ENCODE measurements at regions not wholly inside any gene's neighbourhood (a gene's known extent, or its start where the extent isn't known, plus 50 kb on each side); places are given as distances from the start of the nearest gene placed in this dataset.

DNA sequence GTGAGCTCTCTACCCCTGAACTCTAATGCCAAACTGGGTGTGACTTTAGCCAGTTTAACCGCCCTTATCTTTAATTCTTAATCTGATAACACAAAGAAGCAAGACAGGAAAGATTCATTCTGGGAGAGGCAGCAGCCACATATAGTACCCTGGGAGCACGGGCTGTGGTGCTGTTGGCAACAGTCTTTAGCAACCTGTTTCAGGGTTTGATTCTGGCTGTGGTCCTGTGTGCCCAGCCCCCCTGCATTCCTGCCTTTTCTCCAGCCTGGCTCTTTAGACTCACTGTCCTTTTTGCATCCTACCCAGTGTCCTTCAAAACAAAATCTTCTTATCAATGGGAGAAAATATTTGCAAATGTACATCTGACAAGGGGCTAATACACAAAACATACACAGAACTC, 275.2 kb downstream of the GXYLT1 start:
- DNase-seq = no peak

DNA sequence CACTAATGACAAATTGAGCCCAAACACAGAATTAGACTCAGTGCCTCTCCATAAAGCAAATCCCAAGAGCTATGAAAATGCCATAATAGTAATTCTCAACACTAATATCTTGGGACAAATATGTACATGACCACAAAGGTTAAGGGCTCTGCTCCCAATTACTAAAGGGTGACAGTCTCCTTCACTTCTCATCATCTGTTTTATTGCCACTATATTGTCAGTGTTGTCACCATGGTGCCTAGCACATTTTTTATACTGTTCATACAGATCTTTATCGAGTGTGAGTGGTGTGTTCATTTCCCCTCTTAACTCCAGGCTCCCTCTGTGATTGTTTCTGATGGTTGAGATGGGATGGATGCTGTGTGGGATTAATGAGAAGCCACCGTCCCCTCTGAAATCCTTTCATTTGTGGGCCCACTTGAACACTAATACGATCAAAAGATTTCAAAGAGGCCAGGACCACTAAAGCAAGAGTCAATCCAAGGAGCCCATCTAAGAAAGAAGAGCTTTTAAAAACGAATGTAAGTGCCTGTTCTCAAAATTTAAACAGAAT, 277.7 kb downstream of the GXYLT1 start:
- no peak for DNase-seq

DNA sequence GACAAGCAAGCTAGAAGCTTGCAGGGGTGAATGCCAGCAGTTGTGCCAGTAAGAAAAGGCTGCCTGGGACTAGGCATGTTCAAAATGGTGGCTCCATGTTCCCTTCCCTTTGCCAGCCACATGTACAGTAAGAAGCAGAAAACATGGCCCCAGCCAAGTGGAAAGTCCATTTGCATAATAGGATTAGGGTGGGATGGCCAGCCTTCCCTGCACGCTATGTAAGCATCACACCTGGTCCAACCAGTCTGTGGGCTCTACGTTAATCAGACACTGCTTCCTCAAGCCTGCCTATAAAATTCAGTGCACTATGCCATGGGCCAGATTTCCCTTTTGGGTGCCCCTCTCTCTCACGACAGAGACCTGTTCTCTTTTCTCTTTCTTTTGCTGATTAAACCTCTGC, 288.4 kb downstream of the GXYLT1 start:
- DNase-seq = no peak

DNA sequence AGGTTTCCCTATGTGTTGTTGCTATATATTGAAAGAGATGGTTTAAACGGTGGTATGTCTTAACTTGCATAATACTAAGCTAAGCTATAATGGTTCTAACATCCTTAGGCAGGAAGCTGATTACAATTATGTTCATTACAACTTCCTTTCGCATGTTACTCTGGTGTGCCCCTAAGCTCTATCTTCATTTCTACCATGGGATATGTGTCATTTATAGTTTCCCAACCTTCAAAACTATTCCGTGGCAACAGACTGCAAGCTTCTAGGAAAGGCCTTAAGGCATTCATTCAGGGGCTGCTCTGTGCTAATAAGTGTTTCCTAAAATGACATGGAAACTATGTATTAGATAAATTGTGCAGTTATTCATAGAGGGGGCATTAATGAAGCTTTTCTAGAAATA, 294.6 kb downstream of the GXYLT1 start:
- no peak for DNase-seq

DNA sequence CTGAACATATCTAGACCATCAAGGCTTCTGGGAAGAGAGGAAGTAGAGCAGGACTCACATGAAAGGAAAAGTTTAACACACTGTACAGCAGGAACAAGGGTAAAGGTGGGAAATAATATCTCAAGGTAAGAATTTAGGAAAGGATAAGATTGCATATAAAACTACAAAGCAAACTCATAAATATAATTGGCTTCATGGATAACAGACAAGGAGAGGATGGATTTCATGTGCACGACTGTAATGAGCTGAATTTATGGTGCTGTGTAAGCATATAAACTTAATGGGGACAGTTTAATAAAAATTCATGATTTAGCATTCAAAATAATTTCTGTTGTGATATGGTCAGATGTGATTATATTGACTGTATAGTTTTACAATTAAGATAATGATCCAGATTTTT, 298.0 kb downstream of the GXYLT1 start:
- no peak for DNase-seq

DNA sequence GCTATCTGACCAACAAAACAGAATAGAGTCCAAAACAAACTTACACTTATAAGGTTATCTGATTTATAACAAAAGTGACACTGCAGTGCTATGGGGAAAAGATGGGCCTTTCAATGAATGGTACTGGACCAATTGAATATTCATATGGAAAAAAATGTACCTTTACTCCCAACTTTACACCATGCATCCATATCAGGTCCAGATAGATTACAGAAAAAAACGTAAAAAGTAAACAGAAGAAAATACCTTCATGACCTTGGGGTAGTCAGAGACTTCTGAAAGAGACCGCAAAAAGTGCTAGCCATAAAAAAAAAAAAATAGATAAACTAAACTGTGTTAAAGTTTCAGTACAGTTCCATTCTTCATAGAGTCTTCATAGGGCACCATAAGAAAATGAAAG, 308.3 kb downstream of the GXYLT1 start:
- no peak for DNase-seq

DNA sequence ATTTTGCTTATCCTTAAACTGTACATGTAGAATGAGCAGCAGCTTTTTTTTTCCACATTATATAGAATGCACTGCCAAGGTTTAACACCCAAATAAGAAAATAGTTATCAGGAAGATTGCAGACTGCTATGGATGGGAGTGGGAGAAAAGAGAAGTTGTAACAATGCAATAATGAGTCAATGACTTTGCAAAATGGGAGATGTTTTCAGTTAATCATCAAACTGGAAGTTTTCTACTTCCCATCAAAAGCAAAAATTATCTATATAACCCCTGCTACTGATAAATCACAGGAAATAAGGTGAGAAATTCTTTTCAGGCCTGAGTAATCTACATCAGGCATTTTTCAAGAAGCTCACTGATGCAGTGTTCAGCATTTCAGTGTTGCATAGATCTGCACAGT, 309.1 kb downstream of the GXYLT1 start:
- DNase-seq = no peak

DNA sequence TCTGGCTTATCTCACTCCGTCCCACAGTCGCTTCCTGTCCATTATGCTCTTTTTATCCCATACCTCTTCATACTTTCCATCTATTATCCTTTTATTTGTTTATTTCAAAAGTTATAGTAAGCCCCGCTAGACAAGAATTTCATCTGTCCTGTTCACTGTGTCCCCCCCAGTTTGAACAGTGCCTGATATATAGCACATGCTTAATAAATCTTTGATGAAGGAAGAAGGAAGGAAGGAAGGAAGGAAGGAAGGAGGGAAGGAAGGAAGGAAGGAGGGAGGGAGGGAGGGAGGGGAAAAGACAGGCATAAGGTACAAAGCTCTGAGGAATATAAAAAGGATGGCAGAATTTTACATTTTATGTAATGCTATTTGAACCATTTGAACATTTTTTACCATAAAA, 324.7 kb downstream of the GXYLT1 start:
- DNase-seq = no peak

DNA sequence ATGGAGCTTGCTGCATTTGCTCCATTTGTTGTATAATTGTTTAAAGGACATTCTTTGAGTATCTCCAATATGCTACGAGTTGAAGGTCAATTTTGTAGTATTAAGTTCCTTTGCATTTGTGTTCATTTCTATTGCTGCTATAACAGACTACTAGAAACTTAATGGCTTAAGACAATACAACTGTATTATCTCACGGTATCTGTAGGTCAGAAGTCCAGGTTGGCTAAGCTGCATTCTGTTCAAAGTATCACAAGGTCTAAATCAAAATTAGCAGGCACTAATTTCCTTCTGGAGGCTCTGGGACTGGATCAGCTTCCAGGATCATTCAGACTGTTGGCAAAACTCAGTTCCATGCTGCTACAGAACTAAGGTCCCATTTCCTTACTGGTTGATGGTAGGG, 340.6 kb downstream of the GXYLT1 start:
- no peak for DNase-seq

DNA sequence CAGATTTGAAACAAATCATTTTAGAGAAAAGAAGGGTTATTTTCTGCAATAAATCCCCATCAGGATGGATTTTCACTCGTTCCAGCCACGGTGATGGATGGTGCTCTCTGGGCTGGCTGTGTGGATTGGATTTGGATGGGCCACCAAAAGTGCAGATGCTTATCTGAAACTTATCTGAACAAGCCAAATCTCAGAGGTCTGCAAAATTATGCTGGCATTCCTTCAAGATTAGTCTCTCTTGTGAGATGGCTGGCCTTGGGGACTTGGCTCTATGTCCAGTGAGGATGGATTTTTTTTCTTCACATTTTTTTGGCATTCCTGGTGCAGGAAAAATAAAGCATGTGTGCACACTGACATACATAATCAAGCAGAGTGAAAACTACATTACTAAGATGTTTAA, 341.9 kb downstream of the GXYLT1 start:
- no peak for DNase-seq

DNA sequence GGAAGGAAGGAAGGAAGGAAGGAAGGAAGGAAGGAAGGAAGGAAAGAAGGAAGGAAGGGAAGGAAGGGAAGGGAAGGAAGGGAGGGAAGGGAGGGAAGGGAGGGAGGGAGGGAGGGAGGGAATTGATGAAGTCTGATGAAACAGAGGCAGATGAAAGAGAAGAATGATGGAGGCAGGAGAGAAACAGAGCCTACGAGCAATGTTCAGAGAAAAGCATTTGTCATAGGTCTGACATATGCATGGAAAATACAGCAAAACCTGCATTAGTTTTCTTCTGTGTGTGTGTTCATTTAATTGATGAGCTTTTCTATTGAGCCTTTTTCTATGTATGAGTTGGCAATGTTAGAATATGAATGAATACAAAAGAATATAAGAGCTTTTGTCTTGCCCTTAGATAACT, 343.4 kb downstream of the GXYLT1 start:
- DNase-seq = no peak

DNA sequence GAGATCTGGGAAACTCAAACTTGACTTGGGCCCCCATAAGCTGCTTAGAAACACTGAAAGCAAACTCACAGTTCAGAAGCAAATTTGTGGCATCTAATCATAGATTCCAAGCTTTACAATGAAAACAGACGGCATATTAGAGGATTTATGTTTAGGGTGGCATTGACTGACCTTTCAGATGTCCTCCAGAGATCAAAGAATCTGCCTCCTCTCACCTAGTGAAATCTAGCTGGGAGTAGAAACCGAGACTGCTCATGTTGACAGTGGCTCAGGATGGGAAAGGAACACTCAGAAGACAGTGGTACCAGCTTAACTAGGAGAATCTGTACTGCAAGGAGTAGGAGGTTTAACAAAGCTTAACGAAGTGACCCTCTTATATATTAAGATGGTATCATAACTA, 345.0 kb downstream of the GXYLT1 start:
- no peak for DNase-seq

DNA sequence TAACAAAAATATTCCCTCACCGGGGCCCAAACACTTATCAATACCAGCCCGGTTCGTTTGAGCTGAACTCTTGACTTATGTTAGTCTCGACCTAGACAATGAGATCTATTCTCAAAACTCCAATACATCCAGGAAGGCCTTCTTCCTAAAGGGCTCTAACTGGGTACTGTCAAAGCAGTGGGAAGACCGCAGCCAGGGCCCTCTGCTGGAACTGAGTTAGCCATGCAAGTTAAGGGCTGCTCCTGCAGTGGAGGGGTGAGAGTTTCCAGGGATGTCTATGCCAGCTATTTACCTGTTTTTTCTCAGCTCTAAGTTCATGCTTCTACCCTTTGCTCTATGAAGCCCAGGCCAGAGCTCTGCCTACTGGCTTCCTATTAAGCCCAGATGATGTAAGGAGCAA, 348.8 kb downstream of the GXYLT1 start:
- no peak for DNase-seq

DNA sequence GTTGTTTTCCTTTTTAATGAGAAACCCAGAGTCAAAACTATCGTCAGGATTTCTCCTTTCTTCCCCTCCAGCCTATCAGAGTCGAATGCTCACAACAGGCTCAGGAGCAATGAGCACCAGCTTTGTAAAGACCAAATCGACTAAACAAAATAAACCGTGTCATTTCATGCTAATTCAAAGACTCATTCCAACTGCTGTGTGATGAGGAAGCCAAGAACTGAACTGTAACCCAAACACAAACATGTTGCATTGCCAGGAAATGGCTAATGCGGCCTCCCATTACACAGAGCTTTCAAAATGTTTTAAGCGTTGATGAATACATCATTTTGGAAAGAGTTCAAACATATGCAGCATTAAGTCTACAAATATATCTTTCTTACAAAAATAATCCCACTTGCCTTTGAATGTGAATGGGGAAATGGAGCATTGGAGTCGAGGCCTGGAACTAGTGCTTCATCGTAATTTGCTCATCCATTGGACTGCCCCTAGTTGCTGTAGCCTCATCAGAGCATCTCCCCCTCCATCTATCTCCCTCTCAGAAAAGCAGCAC, 349.5 kb downstream of the GXYLT1 start:
- DNase-seq = no peak

DNA sequence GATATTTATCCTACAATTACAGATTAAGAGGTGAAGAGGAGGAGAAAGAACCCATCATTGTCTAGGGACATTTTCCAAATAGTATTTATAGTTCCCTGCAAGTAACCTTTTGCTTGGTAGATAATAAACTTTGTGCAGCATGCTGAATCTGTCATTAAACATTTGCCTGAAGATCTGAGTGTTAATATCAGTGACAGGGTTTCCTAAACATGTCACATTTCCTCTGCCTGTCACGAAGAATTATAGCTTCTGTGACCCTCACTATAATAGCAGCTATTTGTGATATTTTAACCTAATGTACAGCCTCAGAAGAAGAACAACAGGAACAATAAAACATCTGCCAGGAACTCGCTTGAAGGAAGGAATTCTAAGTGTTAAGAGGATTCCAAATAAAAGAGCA, 350.3 kb downstream of the GXYLT1 start:
- DNase-seq = no peak

DNA sequence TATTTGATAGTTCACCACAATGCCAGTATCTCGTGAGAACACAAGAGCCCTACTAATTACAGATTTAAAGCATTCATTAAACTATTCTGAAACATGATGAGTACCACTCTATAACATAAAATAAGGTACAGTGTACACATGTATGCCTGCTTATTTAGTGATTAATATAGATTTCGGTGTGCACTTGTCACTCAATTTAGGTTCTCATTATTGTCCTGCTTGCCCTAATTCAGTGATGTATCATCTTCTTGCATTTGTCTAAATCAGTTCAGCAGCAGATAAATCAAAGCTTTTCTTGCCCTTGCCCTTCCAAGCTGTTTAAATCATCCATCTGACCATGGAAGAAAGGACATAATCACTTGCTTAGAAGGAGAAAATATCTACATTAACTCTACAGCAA, 359.7 kb downstream of the GXYLT1 start:
- no peak for DNase-seq

DNA sequence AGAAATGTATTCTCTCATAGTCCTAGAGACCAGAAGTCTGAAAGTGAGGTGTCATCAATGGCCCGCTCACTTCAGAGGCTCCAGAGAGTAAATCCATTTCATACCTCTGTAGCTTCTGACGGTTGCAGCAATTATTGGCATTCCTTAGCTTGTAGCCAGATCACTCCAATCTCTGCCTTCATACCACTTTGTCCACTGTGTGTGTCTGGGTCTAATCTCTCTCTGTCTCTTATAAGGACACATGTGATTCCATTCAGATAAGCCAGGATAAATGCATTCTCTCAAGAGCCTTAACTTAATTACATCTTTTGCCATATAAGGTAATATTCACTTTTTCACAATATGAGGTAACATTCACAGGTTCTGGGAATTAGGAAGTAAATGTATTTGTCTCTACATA, 365.7 kb downstream of the GXYLT1 start:
- no peak for DNase-seq

DNA sequence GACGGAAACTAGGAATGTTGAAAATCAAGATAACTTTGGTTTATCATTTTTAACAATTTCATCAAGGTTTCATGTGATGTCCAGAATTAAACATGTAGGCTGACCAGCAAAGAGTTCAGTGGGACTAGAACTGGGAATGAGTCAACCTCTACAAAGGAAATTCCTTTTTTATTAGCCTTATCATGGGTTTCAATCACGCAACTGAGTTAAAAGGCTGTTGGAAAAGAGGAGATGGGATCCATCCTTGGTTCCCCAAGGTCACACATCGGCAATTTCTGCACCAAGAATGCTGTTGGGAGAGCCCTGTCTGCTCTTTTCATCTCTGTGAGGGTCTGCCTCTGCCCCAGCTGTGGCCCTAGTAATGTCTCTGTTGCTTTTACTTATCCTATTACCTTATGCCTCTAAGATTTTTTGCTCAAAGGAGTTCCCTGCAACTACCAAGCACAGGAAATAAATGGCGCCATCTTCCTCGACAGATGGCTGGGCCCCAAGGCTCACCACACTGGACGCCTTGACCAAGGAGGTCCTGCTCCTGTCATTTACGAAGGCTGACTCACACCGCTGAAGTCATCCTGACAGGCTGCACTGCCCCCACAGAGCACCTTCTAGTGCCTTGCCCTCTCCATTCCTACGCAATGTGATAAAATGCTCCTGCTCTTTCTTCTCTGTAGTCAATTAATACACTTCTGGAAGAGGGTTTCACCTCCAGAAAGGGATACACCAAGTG, 367.4 kb downstream of the GXYLT1 start:
- DNase-seq = no peak

DNA sequence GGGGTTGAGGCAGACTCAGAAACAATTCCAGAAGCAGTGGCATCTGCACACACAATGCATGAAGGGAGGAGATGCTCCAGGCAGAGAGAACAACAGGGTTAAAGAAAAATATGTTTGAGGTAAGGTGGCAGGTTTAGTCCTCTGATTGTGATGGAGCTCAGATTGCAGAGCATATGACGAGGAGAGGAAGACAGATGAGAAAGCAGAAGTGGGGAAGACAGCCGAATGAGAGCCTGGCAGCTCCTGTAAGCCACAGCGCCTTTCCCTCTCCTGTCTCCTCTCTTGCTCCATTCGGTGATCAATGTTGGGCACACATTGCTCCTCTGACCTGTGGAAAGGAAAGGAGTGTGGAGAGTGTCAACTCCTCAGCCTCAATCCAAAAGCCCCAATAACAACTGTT, 372.2 kb downstream of the GXYLT1 start:
- DNase-seq = no peak

DNA sequence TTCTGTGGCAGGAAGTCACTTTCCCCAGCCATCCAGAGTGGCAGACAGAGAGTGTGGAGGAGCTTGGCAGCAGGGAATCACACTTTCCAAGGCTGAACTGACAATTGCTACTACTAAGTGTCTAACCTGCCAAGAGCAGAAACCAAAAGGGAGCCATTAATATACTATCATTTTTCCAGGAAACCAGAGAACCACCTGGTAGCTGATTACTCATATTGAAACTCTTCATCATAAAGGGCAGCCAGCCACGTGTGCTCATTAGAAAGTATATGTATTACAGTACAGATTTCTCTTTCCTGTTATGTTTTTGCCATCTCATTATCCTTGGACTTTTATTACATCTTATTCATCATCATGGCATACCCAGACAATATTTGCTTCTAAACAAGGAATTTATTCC, 374.9 kb downstream of the GXYLT1 start:
- no peak for DNase-seq

DNA sequence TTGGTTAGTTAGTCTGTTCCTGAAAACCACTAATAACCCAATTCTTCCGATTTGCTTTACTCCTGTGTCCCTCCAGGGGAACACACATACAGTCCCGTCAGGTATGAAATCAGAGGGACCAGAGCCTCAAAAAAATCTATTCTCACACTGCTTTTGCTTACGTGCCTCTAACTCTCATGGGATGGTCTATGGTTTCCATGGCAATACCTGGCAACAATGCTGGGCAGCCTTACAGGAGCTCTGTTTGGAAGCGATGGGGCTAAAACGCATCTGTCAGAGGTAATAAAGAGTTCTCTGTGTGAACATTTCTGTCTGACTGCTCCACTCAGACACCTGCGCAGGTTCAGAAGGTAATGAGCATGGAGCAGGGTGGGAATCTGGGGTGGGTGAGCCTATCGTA, 376.2 kb downstream of the GXYLT1 start:
- no peak for DNase-seq

DNA sequence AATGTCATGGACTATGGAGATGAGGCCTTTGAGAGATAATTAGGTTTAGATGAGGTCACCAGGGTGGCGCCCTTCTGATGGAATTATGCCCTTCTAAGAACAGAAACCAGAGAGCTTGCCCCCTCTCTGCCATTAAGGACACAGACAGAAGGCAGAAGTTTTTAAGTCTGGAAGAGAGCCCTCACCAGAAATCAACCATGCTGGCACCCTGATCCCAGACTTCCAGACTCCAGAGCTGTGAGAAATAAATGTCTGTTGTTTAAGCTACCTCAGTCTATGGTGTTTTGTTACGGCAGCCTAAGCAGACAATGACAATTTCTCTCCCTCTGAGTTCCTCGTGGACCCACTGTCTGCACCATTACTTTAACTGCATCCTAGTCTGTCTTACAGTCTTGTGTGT, 382.0 kb downstream of the GXYLT1 start:
- no peak for DNase-seq

DNA sequence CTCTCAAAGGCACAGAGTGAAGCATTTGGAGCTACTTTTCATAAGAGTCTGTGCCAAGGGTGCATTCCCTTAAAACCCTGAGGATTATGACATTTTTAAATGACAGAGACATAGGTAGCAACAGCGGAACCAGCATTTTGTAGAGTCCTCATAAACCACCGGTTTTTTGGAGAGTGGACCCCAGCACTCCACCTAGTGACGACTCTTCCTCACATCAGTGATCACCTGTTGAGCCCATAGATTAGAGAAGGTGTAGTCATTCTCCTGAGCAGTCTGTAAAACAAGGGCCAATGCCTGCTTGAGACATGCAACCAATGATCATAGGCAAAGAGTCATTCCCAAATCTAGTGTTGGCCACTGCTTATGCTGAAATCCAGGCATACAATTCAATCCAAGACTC, 399.1 kb downstream of the GXYLT1 start:
- no peak for DNase-seq

DNA sequence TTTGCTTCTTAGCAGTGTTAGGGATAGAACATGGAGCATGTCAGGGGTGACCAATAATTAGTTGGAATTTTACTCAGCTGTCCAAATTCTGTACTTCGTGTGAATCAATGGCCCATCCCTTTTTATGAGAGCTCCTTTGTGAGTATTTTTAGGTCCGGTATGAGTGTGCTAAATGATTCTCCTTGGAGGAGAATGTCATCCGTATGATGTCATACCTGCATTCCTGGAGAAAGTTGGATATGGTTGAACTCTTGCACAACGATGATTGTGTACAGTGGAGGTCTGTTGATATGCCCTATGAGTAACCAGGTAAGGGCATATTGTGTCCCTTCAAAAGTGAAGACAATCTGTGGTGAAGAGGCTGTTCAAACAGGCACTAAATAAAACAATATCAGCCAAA, 400.8 kb downstream of the GXYLT1 start:
- DNase-seq = no peak

DNA sequence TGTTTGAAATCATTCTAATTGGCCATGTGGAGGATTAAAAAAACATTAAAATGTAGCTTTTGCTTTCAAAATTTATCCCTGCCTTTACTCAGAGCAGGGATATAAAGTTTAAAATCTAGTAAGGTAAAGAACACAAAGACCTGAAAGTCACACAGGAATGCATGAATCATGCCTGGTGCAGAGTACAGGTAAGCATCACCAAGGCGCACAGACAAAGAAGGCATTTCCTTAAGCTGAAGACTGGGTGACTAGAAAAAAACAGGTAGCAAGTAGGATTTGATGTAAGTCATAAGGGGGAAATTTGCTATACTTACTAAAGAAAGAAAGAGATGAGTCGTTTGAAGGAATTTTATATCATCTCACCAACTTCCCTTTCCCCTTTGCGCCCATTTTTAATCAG, 405.6 kb downstream of the GXYLT1 start:
- DNase-seq = no peak

All from activated T-cell treated with anti-CD3 and anti-CD28 coated beads, Interleukin-2, amount 50 U/mL, for 1 hour (primary cell).